G401 (cell line): ENCODE measurements at regions not wholly inside any gene's neighbourhood (a gene's known extent, or its start where the extent isn't known, plus 50 kb on each side); places are given as distances from the start of the nearest gene placed in this dataset.

Source experiments
- DNase-seq: peaks from one replicate; pipeline ENCODE4 v3.0.0-alpha.2; 2015; ENCODE audit warnings: low spot score
- in situ Hi-C: cut with HindIII; loops from 2 replicates; pipeline ENCODE4 v1.10.0; 2016; ENCODE audit warnings: low sequenced_read_pairs, mixed read lengths

DNA sequence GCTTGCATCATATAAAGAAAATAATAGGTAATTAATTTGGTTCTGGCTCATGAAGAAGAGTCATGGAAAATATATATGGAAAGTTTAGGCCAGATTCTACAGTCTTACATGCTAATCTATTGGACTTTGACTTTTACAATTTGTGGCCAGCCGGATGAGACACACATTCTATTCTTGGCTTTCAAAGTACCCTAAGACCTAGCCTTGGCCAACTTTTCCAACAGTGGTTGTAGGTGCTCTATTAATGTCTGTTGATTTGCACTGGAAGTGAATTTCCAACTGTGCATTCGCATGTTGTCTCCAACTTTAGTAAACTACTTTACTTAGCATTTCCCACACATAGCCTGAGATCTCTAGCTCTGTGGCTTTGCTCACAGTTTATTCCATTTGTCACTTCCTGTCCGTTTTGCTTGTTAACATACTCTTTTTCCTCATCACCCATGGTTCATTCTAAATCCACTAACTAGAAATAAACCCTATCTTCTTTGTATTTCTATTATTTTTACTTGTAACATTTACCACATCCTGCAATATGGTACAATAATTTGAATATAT, 644.0 kb downstream of the PTPRC start:
- in situ Hi-C loops, result no loop called here
- no peak for DNase-seq

DNA sequence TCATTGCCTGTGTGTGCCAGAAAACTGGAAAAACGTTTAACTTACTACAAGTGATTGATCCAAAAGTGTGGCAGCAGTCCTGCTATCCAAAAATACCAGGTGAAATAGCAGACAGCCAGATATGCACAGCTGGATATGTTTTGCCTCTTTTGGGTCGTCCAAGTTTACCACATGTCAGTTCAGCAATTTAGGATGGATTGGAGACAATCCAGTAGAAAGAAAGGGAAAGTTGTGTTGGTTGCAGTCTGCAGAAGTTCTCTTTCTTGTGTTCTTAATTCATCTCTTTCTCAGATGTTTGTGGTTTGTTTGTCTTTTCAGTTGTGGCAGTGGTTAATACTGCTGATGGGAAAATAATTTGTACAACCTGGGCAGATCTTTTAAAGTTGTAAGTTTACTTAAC, 645.0 kb downstream of the PTPRC start:
- DNase-seq, result no peak
- in situ Hi-C loops, result no loop called here

DNA sequence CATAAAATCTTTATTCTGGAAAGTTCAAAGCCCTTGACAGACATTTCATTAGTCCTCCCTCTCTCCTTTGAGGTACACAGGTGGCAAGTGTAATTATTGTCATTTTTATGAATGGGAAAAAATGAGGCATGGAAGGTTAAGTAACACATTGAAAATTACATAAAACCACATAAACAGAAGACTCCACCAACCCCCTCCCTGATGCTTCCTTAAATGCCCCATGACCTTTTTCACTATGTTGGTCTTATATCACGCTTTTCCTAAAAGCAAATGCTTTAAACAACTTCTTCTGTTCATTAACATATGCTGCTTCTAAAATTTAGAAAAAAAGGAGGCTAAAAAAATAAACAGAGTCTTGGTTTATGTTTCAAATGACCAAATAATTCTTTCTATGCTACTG, 648.4 kb downstream of the PTPRC start:
- in situ Hi-C loops, result no loop called here

DNA sequence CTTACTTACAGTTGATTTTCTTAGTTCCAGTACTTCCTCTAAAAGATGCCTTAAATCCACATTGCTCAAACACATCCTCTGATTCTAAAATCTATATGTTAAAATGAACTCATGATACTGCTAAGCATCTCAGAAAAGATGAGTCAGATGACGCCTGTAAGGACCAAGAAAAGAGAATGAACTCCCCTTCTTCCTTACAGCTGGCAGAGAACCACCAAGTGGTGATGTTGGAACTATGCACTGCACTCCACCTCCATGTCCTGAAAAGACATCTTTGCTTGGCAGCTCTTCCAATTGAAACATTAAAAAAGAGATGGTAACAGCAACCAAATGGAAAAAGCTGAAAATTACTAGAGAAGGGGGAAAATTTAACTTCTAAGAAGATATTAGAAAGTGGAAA, 648.8 kb downstream of the PTPRC start:
- in situ Hi-C loops, result no loop called here
- no peak for DNase-seq

More for the DNA sequence above, 648.4 kb downstream of the PTPRC start:
- DNase-seq, result no peak

DNA sequence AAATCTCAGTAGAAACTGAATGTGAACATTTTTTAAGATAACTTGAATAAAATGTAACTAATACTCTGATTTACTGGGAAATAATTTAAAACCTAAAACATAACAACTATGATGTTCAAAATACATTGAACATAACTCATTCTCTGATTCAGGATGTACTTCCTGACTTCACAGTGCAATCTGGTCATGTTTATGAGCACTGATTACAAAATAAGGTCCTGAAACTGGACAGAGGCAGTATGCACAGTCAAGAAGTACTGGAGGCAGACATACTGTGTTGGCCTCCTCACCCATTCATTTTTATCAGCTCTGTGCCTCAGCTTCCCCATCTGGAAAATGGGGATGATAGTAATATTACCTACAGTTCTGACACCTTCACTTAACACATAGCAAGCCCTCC, 651.3 kb downstream of the PTPRC start:
- in situ Hi-C loops, result no loop called here

DNA sequence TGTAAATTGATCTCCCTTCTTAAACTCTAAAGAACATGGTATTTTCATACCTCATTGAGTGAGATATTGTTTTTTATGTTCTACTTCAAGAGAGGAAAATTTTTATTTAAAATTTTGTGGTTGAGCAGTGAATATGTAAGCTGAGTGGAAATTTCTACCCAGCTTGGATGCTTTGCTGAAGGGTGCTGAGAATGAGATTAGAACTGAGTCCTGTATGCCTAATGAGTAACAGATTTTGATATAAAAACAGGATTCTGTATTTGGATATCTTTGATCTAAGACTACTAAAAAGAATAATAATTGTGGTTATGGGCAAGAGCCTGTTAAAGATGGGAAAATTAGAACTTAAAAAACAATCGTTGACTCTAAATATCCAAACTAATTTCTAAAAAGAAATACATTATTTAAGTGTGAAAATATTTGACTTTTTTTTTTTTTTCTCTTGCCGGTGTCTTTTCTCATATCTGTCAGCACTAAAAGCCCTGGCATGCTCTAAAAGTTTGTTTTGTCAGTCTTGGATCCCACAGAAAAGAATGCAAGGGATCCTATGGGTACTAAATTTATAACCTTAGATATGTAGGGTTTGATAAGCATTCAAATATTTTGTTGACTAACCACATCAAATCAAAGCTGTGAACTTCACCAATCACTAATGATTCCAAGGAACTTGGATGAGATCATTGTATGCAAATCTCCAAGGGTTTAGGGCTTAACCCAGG, 652.3 kb downstream of the PTPRC start:
- in situ Hi-C loops, result no loop called here
- no peak for DNase-seq

More for the DNA sequence above, 651.3 kb downstream of the PTPRC start:
- no peak for DNase-seq

DNA sequence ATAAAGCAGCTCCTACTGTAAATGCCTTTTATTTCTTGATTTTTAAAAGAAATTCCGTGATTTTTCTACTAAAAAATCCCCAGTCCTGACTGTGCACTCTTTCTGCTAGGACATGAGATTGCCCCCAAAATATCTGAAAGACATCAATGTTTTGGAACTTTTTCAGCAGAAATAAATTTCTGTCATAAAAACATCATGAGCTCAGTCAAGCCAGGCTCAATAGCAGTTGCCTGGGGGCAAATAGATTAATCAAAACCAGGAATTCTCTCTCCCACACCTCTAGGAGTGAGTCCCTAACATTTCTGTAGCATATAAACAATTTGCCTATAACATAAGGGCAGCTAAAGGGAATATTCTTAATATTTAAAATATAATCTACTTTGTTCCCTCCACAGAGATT, 654.1 kb downstream of the PTPRC start:
- in situ Hi-C loops, result no loop called here
- DNase-seq, result no peak

DNA sequence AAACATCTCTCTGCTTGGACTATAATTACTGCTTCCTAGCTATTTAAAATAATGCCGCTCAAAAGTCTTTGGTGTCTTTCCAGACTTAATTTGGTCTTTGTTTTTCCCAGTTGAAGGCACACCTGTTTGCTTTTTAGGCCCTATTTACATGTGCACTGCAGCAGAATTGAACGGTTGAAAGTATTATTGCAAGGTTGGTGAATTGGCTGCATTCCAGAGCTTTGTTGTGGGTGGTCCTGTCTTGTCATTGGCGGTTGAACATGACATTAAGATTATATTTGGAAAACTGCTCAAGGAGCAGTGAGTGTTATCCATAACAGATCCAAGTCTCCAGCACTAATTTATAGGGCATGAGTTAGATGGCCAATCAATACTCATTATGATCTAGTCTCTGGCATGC, 656.3 kb downstream of the PTPRC start:
- DNase-seq, result no peak
- in situ Hi-C loops, result no loop called here

DNA sequence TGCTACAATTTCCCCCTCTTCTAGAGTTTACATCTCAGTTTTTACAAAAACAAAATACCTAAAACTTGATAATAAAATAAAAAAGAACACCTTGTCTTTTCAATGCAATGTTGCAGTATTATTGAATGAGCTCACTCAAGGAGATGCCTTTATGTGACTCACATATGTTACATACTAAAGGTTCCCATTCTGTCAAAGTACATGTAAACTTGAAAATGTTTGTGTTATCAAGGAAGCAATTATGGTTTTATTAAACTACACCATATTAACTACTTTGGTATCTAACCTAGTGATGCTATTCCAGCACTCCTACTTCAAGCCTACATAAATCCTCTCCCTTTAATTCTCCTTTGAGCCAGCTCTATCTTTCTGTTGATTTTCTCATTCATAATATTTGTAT, 658.3 kb downstream of the PTPRC start:
- in situ Hi-C loops, result no loop called here
- no peak for DNase-seq

DNA sequence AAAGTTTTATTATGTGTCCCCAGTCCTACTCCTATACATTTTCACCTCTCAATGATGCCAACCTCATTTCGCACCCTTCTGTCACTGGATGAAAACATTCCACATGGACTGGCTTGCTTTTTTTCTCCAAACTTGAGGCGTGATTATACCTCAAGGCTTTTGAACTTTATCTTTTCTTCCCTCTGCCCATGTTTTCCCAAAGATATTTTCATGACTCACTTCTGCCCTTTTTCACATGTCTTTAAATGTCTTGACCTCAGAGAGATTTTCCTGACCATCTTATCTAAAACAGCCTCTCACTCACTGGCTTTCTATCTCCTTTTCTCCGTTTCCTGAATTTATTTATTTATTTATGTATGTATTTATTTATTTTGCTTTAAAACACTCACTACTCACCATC, 659.0 kb downstream of the PTPRC start:
- no peak for DNase-seq
- in situ Hi-C loops, result no loop called here

DNA sequence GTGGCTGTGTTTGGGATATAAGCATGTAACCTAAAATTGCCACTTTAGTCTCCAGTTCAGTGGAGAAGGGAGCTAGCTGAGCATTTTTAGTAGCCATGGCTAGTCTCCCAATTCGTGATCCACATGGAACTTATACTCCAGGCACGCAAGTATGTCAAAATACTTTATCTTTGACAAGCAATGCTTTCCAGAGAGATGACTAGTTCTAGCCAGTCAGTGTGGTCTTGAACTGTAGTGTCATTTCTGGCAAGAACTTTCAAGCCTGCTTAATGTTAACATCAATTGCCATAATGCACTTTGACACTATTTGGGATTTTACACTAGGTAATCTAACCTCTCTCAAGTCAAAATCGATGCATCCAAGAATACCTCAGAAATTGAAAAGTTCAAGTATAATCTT, 660.0 kb downstream of the PTPRC start:
- DNase-seq, result no peak
- in situ Hi-C loops, result no loop called here

DNA sequence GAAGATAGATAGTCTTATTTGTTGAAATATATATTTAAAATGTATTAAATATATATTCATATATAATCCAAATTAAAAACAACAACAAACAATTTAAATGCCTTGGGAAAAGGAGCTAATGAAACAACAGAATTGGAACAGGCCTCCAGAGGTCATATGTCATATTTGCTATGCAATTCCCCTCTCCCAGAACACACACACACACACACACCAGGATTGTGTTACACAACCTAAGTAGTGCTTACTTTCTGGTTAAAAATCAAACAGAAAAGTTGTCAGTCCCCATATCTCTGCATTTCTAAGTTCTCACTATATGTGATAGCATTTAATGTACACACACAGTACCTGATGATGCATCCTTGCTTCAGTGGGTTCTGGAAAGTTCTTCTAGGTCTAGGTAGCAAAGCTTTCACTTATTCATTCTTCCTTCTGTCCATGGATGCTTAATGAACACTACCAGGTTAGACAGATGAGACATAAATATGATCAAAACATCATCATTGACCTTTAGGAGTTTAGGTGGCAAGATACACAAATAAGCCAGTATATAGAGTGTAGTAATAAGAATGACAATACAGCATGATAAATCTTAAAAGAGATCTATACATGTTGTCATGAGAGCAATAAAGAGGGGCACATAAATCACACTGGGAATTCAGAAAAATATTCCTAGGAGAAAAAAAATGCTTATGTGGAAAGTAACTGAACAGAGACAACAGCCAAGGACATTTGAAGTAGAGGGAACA, 662.8 kb downstream of the PTPRC start:
- in situ Hi-C loops, result no loop called here

DNA sequence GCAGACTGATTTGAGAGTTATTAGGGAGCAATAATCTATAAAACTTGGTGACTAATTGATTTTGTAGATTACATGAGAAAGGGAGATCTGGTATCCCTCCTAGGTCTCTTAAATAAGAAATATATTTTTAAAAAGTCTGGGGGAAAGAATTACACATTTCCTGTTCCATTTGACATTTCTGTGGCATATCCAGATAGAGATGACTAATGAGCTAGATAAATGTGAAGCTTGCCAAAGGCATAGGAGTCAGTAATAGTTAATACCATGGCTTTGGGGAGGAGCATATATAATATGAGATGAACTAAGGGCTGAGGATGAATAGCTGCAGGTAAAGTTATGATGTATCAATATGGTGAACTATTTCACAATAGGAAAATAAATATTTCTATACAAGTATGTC, 663.7 kb downstream of the PTPRC start:
- DNase-seq, result no peak
- in situ Hi-C loops, result no loop called here

More for the DNA sequence above, 662.8 kb downstream of the PTPRC start:
- no peak for DNase-seq

DNA sequence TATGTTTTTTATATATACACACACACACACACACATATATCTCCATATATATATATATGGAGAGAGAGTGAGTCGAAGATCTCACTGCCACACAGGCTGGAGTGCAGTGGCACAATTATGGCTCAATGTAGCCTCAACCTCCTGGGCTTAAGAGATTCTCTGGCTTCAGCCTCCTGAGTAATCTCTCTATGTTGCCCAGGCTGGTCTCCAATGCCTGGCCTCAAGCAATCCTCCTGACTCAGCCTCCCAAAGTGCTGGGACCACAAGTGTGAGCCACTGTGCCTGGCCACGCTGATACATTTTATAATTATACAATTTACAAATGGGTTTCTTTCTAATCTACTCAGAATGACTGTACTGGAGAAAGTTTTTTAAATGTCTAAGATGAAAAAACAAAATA, 664.2 kb downstream of the PTPRC start:
- no peak for DNase-seq
- in situ Hi-C loops, result no loop called here

DNA sequence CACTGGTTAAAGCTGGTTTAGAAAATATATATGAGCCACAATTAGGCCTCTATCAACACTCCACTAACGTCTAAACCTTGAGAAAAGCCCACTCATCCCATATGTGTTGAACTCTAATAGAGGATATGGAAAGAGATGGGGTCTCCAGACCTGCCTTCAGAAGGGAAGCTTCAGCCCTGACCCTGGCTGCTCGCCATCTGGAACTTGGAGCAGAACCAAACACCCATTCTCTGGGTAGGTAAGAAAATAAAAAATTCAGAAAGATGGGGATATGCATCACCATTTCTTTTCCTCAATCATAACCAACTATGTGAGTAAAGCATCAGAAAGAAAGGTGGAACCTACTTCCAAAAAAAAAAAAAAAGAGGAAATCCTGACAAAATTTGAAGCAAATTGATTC, 666.2 kb downstream of the PTPRC start:
- in situ Hi-C loops, result no loop called here
- no peak for DNase-seq

DNA sequence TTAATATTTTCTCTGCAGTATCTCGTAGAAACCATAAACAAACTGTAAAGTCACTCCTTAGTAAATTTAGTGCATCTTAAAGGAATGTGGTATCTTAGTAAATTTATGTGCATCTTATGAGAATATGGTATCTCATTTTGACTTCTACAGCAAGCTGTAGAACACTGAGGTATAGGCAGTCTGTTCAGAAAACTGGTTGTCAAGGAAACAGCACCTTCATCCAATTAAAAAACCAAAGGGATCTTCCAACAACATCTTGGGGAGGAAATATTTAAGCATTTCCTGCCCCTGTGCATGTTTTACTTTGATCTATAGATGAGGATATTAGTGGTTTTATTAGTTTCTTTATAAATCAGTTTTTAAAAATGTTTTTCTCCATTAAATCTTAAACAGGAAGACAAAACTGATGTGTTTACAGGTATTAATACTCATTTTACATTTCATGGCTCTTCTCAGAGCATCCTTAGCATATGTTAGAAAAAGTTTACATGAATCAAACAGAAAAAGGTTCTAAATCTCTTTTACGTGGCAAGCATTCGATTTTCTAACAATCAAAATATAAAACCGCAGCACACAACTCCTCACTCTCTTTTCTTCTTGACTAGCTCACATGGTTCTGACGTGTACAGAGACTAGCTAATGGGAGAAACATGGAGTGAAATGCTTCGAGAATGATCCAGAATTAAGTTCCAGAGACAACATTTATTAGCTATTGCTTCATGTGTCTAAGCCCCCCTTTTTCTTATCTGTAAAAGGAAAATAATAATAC, 668.8 kb downstream of the PTPRC start:
- in situ Hi-C loops, result no loop called here
- DNase-seq, result no peak

DNA sequence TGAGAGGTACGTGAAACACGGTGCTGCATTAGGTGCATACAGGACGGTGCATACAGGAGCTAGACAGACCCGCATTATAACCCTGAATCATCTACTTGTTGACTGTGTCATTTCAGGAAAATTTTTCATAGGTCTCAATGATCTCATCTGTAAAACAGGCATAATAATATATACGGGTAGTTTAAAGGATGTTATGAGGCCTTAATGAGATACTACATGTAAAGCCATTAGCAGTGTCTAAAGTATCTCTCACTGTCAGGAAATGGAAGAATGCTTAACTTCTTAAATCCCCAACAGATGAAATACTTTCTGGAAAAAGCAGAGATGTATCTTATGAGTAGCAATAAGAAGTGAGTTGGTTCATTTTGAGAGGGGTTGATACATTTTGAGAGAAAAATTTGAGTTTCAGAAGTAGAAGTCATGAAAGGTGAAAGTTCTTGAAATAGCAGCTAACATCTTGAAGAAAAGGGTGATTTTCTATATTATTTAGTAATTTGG, 669.6 kb downstream of the PTPRC start:
- in situ Hi-C loops, result no loop called here

DNA sequence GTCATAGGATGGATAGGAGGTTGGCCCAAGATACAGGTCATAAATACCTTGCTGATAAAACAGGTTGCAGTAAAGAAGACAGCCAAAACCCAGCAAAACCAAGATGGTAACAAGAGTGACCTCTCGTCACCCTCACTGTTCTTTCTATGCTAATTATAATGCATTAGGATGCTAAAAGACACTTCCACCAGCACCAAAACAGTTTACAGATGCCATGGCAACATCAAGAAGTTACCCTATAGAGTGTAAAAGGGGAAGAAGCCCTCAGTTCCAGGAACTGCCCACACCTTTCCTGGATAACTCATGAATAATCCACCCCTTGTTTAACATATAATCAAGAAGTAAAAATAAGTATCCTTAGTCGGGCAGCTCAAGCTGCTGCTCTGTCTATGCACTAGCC, 671.9 kb downstream of the PTPRC start:
- in situ Hi-C loops, result no loop called here
- no peak for DNase-seq

More for the DNA sequence above, 669.6 kb downstream of the PTPRC start:
- no peak for DNase-seq

DNA sequence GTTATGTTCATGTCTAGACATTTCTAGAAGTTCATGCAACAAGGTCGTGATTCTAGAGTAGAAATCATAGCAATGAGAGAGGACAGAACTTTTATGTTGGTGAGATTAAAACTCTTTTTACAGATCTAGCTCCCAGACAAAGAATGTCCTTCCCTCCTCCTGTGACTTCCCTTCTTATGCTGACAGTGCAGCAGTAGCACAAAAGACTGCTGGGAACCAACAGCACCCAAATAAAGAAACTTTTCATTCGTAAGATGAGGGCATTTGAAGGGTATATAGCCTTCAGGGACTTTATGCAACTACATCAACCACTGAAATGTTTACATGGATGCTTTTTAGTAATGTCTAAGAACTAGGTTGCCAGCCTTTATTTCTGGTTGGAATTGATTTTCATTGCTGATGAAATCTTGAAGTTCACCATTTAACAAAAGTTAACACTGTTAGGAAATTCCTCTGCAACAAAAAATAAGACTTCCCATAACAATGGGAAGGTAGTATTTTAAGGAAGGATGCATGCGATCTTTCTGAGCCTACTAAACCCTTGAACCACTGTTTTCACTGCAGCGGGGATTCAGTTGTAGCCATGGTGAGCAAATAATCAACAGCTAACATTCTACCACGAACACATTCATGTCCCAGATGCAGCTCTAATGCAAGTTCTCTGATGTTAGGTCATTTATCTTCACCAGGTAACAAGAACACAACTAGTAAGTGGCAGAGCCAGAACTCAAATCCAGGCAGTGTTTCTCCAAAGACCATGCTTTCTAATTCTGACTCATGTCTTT, 672.8 kb downstream of the PTPRC start:
- no peak for DNase-seq
- in situ Hi-C loops, result no loop called here
